ENCODE measurements at regions not wholly inside any gene's neighbourhood (a gene's known extent, or its start where the extent isn't known, plus 50 kb on each side); places are given as distances from the start of the nearest gene placed in this dataset.

GRCh38 chr1:218900615-218901014, 273.1 kb upstream of the LYPLAL1 start:
- Histone ChIP-seq H3K14ac (ENCODE audit: insufficient read length) (no peak overlapping the region), H4K91ac (replicated peaks; ENCODE audit: insufficient read length, low read length) (no peak overlapping the region), H3K27me3 (replicated peaks in 1 of 4; ENCODE audit: control insufficient read depth in 3 of 4, extremely low read depth in 1 of 4, insufficient read depth in 3 of 4, low read length in 3 of 4) (no peaks in the 10 kb centered on the region), H3K23me2 (ENCODE audit: low read depth, low read length) (no peaks in the 10 kb centered on the region), H4K20me1 (replicated peaks in 1 of 2; ENCODE audit: control insufficient read depth in 1 of 2, insufficient read depth in 2 of 2, low read length in 2 of 2) (no peaks in the 10 kb centered on the region), H2BK5ac (ENCODE audit: low read depth, low read length) (no peak overlapping the region), H4K5ac (ENCODE audit: insufficient read length, low read depth, low read length) (no peak overlapping the region), H3K4me1 (replicated peaks in 1 of 4; ENCODE audit: control insufficient read depth in 3 of 4, insufficient read depth in 4 of 4, low read length in 3 of 4) (no peaks in the 10 kb centered on the region), H3K4me3 (ENCODE audit: extremely low read depth in 1 of 4, insufficient read depth in 2 of 4, low read depth in 3 of 4, low read length in 4 of 4) (no peak overlapping the region), H3K9me3 (ENCODE audit: insufficient read depth in 2 of 2, low read depth in 1 of 2, low read length in 1 of 2) (no peaks in the 10 kb centered on the region), H3K4ac (replicated peaks; ENCODE audit: insufficient read length, low read depth, low read length) (no peak overlapping the region), H2BK15ac (ENCODE audit: low read length) (no peak overlapping the region), H3K9ac (replicated peaks in 1 of 4; ENCODE audit: extremely low read depth in 1 of 4, low read depth in 3 of 4, low read length in 3 of 4) (no peak overlapping the region), H3K56ac (replicated peaks; ENCODE audit: insufficient read length, low read depth, low read length) (no peak overlapping the region), H4K8ac (ENCODE audit: extremely low read depth, insufficient read depth, low read length) (no peak overlapping the region), H3K27ac (ENCODE audit: low read depth, low read length) (no peak overlapping the region), H2AK5ac (ENCODE audit: low read depth, low read length) (no peak overlapping the region), H2BK20ac (ENCODE audit: low read length) (no peak overlapping the region), H3K18ac (ENCODE audit: extremely low read depth, low read length) (no peak overlapping the region), H3K23ac (ENCODE audit: insufficient read length) (no peak overlapping the region), H3K79me1 (ENCODE audit: low read depth, low read length) (no peaks in the 10 kb centered on the region), H3K79me2 (ENCODE audit: control insufficient read depth in 1 of 2, insufficient read depth in 2 of 2, low read length in 2 of 2) (no peaks in the 10 kb centered on the region), H2AFZ (ENCODE audit: low read length) (peak overlapping the region; percentile 43; the same call in 1 of the 2 replicates), H2BK12ac (ENCODE audit: low read depth, low read length) (no peak overlapping the region), H3K4me2 (ENCODE audit: insufficient read depth in 1 of 2, low read depth in 2 of 2, low read length in 2 of 2) (no peak overlapping the region), H3K36me3 (ENCODE audit: control insufficient read depth in 2 of 4, insufficient read depth in 4 of 4, low read length in 3 of 4) (no peaks in the 10 kb centered on the region), H2BK120ac (replicated peaks; ENCODE audit: low read depth, low read length) (no peak overlapping the region)
- DNase-seq (ENCODE audit: low read depth in 1 of 2, low spot score in 2 of 2) (no peak), FAIRE-seq (no peak)
- WGBS, 2 experiments (ENCODE audit: extremely low coverage in 1 of 2, insufficient coverage in 1 of 2, insufficient read length in 1 of 2, insufficient replicate concordance in 2 of 2, low coverage in 1 of 2, low lambda C conversion rate in 2 of 2, missing lambda C conversion rate in 1 of 2) = 90% methylated on average over 3 of the region's 3 CpGs; no CpG with 5 or more reads in 1 of the 2 experiments
- ChIA-PET CTCF (ENCODE audit: partially characterized antibody) (interaction anchor here (0.6 to 1.2 kb wide), 3 partner anchors 14 to 434 kb away, joined by 3 to 4 read pairs (median 3); no protein-coding TSS in a partner anchor), POLR2A (ENCODE audit: partially characterized antibody) (no interaction called here)
- TF ChIP-seq HDAC2 (IDR thresholded peaks at IDR 0.05; ENCODE audit: borderline replicate concordance in 1 of 2, low read depth in 2 of 2, low read length in 2 of 2) = no peak
- TF ChIP-seq KDM5A (IDR thresholded peaks at IDR 0.05; ENCODE audit: low read length) = no peak
- no peak for TF ChIP-seq EP300 (IDR thresholded peaks at IDR 0.05; ENCODE audit: borderline replicate concordance in 1 of 2, low read depth in 2 of 2, low read length in 2 of 2)
- TF ChIP-seq YY1 (IDR thresholded peaks at IDR 0.05; ENCODE audit: low read depth, low read length) = no peak
